ENCODE measurements at regions not wholly inside any gene's neighbourhood (a gene's known extent, or its start where the extent isn't known, plus 50 kb on each side); places are given as distances from the start of the nearest gene placed in this dataset.

DNA sequence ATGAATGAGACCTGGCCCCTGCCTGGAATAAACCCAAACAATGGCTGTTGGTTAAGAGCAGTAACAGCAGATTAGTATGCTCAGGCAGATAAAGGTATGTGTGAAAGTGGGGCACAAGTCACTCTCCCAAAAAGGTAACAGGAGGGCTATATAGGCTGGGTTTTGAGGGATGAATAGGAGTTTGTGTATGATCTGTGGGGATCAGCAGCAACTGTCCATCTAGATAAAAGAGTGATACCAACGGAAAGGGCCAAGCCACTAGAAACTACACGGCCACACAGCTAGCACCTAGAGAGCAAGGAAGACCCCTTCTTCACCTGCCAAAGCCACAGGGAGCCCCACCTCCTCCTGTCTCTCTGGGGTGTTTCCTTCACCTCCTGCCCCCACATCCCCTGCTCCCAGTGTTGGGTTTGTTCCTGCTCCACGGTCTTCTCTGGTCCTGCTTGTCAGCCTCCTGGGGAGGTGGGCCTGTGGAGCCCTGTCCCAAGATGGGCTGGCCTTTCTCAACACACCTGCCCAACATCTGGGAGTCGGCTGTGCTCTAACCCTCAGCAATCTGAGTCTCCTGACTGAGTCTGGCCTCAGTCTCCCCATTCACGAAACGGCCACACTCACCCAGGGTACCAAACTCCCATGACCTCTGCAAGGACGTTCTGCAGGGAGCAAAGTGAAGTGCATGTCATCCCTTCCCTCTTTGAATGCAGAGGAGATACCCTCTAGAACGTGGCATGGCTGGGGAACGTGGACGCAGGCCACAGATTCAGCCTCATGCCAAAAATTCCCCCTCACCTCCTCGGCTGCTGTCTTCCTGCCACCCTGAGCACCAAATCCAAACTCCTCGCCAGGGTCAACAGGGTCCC lies 108.2 kb downstream of the NCOR2 start:
- no peak for DNase-seq (ENCODE audit: low read depth)

DNA sequence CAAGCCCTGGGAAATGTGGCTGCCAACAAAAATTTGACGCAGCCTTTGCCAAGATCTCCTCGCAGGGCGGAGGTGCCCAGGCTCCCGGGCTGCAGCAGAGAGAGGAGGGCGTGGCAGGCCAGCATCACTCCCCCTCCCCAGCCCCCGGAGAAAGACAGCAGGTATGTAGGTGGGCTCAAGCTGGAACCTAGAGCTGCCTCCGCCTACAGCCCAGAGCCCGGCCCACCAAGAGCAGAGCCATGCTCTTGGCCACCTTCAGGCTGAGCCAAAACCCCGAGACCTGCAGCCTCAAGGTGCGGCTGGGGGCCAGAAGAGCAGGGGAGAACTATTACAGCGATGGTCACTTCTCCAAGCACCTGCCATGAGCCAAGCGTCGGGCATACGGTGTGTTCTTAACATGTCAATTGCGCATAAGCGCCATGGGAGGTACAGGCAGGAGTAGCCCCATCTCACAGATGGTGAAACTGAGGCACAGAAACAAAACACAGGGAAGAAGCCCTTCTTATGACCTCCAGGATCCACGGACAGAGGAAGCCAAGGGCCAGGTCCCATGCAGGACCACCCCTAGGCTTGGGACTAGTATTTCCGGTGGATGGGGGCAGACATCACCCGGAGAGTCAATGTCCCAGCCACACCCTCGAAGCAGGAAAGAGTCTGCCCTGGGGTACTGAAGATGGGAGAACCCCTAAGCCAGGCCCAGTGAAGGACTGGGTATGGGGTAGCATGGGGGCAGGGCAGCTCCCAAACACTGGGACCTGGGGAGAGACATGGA lies 109.0 kb downstream of the NCOR2 start:
- no peak for DNase-seq (ENCODE audit: low read depth)

DNA sequence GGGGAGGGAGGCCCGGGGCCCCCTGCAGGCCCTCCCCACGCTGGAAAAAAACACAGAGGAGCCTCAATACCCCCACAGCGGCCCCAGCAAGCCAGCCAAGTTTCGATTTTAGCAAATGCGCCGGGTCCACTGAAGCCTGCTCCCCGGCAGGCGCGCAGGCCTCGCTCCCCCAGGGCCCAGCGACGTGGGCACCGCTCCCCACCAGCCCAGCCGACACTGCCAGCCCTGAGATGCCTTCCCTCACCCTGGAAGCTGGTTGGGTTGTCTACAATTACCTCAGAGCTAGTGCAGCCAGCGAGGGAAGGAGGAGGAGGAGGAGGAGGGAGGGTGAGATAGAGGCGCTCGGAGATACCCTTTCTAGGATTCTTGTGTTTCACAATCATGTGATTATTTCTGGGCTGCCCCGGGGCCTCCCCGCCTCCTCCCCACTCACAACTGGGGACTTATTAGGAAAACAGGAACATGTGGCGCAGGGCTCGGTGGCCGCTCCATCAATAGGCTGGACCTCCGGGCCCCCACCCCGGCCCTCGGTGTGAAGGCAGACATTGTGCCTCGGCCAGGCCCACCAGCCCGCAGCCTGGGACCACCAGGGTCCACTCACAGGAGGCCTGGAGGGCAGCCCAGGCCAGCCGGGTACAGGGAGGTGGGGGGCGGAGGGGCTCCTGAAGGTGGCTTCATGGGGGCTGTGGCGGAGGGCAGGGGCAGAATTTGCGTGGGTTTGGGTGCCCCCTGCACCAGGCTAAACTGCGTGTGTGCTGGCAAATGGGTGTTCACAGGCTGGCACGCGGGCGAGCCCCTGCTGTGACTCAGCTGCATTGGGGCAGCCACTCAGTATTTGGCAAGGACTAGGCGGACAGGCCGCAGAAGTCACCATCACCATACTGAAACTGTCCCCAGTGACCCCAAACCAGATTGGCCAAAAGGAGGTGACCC lies 109.9 kb downstream of the NCOR2 start:
- DNase-seq (ENCODE audit: low read depth) = no peak

DNA sequence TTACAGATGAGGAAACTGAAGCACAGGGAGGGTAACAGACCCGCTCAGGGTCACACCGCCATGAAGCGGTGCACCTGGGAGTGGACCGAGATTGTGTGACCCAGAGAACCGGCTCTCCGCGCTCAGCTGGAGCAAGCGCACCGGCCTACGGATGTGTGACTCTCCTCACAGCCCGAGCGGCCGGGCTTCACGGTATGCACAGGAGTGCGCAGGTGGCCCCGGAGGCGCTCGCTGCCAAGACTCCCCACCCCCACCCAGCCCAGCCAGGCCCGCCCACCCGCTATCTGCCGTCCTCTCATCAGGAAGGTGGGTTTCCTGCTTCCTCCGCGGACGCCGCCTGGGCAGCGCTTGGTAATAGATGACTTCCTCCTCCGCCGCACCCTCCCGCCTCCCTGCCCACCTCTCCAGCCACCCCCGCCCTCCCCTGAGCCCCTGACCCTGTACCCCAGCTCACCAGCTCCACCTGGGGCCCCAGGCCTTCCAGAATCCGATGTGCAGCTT lies 110.7 kb downstream of the NCOR2 start:
- no peak for DNase-seq (ENCODE audit: low read depth)

DNA sequence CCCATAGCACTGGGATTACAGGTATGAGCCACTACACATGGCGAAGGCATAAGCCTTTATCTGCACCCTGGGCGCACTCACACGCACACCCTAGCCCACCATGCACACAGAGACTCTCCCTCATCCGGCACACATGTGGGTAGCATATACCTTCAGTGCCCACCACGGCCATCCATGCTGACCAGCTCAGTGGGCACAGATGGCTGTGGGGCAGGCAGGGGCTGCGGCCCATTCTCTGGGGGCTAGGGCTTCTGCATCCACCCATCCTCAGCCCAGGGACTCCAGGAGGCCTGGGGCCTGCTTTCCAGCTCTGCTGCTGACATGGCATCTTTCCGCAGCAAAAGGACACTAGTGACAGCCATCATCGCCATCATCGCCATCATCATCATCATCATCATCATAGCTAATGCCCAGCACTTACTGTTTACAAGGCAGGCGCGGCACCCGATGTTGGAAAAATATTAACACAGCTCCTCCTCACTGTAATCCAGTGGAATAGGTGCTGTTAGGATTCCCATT lies 111.2 kb downstream of the NCOR2 start:
- DNase-seq (ENCODE audit: low read depth) = no peak

DNA sequence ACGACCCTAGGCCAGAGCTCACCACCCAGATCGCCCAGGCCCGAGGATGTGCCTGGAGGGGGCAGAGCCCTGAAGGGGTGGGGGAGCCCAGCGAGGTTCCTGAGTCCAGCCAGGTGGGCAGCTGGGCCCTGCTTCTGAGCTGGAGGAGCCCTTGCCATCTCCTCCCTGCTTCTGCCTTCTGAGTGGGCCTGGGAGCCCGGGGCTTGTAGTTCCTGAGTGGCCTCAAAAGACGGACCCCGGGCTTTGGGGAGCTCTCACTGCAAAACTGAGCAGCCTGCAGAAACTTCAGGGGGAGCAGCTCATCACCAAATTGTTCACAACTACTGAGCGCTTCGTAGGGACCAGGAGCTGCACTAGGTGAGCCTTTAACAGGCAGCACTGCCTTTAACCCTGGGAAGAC lies 112.1 kb downstream of the NCOR2 start:
- DNase-seq (ENCODE audit: low read depth) = no peak

DNA sequence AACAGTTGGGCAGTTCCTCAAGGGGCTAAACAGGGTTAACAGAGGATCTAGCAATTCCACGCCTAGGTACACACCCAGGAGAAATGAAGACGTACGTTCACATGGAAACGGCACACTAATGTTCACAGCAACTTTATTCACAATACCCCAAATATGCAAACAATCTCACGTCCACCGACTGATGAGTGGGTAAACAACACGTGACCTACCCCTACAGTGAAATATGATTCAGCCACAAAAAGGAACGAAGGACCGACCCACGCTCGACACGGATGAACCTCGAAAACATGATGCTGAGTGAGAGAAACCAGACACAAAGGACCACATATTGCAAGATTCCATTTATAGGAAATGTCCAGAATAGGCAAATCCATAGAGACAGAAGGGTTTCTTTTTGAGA lies 112.7 kb downstream of the NCOR2 start:
- no peak for DNase-seq (ENCODE audit: low read depth)

DNA sequence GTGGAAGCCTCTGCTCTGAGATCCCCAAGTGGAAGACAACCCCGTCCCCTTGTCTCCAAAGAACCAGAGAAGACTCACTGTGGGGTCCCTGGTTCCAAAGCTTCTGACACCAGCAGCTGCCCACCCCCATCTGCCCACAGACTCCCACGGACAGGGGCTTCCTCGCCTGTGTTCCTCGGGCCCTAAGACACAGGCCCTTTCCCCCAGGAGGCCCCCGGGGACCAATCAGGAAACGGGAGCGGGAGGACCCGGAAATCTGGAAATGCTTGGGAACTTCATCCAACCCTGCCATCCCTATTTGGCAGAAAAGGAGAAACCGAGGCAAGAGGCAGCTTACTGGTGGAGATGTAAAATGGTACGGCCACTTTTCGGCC lies 113.1 kb downstream of the NCOR2 start:
- DNase-seq (ENCODE audit: low read depth) = no peak

DNA sequence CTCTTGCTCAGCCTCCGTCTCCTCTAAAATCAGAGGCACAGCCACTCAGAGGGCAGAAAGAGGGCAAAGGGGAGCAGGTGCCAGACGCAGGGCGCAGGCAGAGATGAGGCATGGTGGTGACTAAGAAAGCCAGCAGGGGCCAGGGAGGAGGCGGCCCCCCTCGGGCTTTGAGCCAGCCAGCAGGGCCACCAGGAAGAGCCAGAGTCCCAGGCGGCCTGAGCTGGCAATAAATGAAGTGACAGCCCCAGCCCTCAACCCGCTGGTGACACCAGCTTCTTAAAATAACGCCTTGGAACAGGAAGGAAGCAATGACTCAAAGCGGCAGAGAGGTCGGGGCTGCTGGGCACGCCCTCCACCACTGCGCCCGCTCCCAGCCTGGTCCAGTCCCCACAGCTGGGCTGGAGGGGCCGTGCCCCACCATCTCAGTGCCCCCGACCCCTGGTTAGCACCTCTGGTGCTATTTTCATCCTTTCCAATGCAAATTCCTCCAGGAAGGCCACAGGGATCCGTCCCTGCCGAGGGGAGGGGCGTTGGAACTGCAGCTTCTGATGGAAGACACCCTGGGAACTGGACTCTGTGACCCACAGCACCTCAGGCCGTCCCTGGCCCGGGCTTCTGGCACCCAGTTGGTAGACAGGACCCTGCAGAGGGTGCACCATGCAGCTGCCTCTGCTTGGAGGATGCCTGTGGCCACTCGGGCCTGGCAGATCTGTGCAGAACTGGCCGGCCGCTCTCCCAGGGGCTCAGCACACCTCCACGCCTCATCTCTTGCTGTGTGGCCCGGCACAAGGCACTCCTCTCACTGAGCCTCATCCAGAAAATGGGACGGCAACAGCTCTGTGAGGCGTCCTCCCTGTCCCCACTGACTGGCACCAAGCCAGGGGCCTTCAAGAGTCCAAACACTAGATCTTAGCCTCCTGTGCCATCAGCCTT lies 113.7 kb downstream of the NCOR2 start:
- DNase-seq (ENCODE audit: low read depth) = peak; percentile 93

DNA sequence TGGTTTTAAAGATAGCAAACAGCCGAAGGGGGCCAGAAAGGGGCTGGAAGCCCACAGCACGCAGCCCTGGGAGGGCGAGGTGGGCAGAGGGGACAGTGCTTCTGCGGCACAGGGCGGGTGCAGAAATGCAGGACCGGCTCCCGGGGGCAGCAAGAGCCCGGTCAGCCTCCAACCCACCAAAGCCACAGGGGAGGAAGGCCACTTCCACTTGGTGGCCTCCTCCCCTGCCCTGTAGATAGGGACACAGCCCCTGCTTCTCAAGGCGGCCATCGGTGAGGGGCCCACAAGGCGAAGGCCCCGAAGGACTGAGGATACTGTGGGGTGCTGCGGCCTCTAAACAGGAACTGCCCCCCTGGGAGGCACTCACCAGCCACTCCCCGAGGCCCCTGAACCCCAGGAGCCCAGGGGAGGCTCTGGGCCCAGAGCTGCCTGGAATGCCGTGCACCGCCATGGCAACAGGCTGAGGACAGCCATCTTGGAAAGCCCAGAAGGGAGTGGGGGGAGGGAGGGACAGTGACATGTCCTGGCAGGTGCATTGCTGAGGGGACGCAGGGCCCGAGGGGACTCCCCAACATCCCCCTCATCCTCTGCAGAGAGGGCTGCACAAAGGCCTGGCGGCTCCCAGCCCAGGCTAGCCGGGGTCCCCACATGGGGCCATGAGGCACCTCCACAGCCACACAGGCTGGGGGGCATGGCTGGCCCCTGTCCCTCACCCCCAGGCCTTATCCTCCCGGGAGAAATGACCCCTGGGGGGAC lies 114.7 kb downstream of the NCOR2 start:
- no peak for DNase-seq (ENCODE audit: low read depth)

DNA sequence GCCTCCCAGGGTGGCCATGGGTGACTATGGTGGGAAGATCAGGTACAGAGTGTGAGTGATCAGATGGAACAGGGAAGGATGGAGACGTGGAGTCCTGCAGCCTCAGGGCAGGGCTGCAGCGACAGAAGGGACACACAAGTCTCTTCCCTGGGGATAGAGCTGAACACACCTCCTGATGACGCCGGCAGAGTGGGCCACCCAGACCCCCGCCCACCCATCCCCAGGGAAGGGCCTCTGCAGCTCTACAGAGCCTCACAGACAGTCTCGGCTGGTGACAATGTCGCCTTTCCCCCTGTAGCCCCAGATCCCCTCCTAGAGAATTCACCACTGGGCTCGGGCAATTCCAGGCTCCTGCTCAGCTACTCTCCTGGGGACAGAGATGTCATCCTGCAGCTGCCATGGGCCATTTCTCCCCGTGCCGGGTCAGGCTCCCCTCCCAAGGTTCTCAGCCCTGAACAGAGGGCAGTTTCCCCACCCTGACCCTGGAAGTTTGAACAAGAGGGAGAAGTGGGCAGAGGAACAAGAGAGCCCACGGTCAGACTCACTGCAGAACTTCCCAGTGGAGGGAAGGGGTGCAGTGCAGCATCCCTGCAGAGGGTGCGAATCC lies 115.7 kb downstream of the NCOR2 start:
- no peak for DNase-seq (ENCODE audit: low read depth)

DNA sequence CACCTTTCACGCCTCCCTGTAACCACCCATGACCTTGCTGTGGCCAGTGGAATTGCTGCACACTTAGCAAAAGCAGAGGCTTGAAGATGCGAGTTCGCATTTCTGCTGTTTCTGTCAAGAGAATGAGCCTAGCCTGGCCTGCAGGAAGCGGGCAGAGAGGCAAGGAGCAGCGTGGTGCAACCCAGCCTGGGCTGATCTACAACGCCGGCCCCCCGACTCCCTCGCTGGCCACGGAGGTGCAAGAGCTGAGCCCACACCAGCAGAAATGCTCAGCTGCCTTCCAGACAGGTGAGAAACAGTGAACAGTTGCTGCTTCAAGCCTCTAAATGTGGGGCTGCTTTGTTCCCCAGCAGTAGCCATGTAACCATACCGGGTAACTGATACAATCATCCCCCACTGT lies 116.4 kb downstream of the NCOR2 start:
- DNase-seq (ENCODE audit: low read depth) = no peak

DNA sequence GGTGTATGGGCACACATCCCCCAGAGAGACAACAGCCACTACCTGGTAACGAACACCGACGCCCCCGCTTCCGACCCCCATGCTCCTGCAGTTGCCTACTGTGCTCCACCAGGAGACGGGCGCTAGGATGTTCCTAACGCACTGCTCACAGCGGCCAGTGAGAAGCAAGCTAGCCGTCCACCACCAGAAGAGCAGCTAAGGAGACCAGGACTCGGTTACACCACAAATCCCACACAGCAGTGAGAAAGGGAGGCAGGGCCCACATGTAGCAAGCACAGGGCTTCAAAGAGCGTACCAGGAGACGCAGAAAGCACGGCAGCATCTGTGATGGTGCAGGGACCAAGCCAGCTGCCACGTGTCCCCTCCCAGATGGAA lies 117.0 kb downstream of the NCOR2 start:
- no peak for DNase-seq (ENCODE audit: low read depth)

DNA sequence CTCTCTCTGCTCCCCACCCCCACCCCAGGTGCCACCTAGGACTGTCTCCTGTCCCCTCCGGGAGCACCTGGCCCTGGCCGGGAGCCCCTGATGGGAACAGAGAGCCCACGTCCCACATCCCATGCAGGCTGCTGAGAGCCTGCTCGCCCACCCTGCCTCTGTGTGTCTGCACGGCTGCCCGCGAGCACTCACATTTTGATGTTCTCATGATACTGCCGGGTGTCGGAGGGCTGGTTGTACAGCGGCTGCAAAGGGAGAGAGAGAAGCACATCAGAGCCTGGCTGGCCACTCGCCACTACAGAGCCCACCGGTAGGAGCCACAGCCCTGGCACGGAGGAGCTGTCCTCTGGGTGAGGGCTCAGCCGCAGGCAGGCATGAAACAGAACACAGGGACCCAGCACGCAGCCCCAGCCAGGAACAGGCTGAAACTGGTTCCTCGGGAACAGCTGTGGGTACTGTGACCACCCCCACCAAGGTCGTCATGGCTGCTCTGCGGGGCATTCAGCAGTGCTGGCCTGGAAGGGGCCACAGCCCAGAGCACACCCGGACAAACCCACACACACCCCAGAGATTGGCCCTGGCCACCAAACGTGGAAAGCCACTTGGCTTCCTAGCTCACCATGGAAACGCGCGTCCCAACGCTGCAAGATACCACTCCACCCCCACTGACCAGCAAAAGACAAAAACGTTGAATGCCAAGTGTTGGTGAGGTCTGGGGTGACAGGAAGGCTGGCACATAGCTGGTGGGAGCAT lies 117.6 kb downstream of the NCOR2 start:
- DNase-seq (ENCODE audit: low read depth) = no peak

DNA sequence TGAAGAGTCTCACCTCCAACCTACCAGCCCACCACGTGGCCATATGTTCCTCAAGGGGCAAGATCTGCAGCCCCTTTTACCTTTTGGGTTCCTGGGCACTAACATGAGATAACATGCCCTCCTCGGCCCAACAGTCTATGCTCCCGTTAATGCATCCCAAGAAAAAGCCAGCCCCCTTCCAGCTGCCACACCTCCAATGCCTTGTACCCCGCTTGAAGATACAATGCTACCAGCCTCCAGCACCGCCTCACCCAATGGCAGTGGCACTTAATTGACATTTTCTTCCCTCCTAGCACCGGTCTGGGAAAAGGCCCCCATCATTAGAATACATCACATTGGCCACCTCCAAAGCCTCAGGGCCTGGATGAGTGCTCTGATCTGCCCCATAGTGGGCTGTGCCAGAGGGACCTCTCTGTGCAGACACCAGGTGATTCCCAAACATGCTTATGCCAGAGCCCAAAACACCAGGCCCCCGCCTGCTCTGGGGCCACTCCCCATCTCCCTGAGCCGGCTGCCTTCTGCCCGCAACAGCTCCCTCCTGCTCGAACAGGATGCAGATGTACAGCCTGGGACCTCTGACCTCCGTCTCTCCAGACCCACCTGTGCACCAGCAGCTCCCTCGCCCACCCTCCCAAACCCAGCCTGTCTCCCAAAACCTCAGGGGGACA lies 118.3 kb downstream of the NCOR2 start:
- no peak for DNase-seq (ENCODE audit: low read depth)

DNA sequence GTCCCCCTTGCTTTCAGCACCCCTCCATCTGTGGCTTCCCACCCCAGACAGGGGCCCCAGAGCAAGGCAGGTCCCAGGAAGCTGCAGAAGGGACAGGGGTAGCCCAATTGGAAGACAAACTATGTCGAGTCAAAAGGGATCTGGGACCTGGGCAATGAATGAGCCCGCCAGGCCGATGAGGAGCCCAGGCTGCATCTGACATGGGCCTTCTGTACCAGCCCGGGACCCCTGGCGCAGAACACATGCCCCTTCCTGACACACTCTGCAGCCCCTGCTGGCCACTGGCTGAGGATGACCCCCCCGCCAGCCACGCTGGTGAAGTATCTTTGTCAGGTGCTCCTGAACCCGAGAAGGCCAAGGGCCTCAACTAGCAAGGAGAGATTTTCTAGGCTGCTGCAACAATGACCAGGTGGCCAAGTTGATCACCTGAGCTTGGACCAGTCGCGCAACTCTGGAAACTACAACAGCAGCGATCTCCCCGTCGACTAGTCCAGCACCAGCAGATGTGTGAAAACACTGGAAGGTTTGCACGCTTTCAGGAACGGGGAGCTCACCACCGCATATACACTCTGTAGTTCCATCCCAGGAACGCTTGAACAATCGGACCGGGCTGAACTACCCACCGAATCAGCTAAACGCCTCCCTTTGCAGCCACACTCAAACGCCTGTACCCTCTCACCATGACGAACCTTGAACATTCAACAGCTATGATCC lies 119.0 kb downstream of the NCOR2 start:
- no peak for DNase-seq (ENCODE audit: low read depth)

DNA sequence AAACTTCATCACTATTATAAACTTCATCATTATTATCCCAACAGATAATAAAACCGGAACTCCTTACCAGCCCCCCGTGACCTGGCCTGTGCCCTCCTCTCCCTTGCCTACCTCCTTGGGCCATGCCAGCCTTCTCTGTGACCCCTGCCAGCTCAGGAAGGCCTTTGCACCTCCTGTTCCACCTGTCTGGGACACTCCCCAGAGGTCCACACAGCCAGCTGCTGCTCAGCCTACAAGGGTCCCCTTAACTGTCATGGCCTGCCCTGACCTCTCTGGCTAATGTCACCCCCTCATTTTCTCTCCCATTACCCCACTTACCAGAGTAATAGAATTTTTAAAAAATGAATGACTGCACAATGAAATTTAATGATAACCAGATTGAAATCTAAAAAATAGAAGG lies 121.0 kb downstream of the NCOR2 start:
- DNase-seq (ENCODE audit: low read depth) = no peak

DNA sequence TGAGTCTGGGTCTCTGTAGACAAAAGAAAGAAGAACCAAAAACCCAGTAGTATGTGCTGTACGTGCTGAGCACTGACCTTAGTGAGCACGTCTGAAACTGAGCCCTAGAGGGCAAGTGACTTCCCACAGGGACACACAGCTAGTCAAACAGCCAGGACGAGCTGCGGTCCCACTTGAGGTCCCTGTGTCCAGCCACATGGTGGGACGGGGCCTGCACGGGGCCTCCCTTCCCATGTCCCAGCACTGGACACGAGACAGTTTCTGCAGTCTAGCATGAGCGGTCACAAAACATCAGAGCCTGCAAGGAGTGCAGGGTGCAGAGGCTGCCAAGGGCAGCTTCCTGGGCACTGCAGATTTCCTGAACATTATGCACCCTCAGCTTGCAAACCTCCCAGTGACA lies 121.6 kb downstream of the NCOR2 start:
- DNase-seq (ENCODE audit: low read depth) = no peak
